H9 (cell line): ENCODE measurements at regions not wholly inside any gene's neighbourhood (a gene's known extent, or its start where the extent isn't known, plus 50 kb on each side); places are given as distances from the start of the nearest gene placed in this dataset.

Experiments
- DNase-seq: peaks from one replicate; pipeline ENCODE4 v3.0.0-alpha.2; 2017
- H2AFZ ChIP-seq: one replicate; pipeline ENCODE4 v1.6.1; 2013; ENCODE audit warnings: mild to moderate bottlenecking, low read length, control low read depth, moderate library complexity
- H2AK5ac ChIP-seq: 2 replicates; pipeline ENCODE4 v1.6.1; 2013; ENCODE audit warnings: low read length, control low read depth, mixed read lengths; ENCODE audit not compliant: insufficient read length
- H2BK120ac ChIP-seq: one replicate; pipeline ENCODE4 v1.6.1; 2013; ENCODE audit warnings: low read depth, mild to moderate bottlenecking, low read length, control low read depth, inconsistent platforms; ENCODE audit not compliant: poor library complexity, severe bottlenecking
- H2BK12ac ChIP-seq: 2 replicates; pipeline ENCODE4 v1.6.1; 2013; ENCODE audit warnings: low read length, control low read depth, mixed read lengths, low read depth; ENCODE audit not compliant: insufficient read length
- H2BK15ac ChIP-seq: 2 replicates; pipeline ENCODE4 v1.6.1; 2013; ENCODE audit warnings: low read depth, low read length, control low read depth
- H2BK20ac ChIP-seq: one replicate; pipeline ENCODE4 v1.6.1; 2013; ENCODE audit warnings: low read depth, mild to moderate bottlenecking, low read length, control low read depth, inconsistent platforms; ENCODE audit not compliant: poor library complexity, severe bottlenecking
- H2BK5ac ChIP-seq: 2 replicates; pipeline ENCODE4 v1.6.1; 2013; ENCODE audit warnings: low read length, control low read depth, mixed read lengths; ENCODE audit not compliant: insufficient read length
- H3K14ac ChIP-seq: 2 replicates; pipeline ENCODE4 v1.6.1; 2013; ENCODE audit warnings: low read length, control low read depth; ENCODE audit not compliant: insufficient read depth
- H3K18ac ChIP-seq: 2 replicates; pipeline ENCODE4 v1.6.1; 2013; ENCODE audit warnings: low read depth, mild to moderate bottlenecking, mixed read lengths, low read length, control low read depth; ENCODE audit not compliant: insufficient read length
- H3K23ac ChIP-seq: 2 replicates; pipeline ENCODE4 v1.6.1; 2013; ENCODE audit warnings: low read length, control low read depth, mixed read lengths, low read depth; ENCODE audit not compliant: insufficient read length
- H3K23me2 ChIP-seq: 2 replicates; pipeline ENCODE4 v1.6.1; 2013; ENCODE audit warnings: low read depth, mild to moderate bottlenecking, mixed read lengths, low read length, control low read depth; ENCODE audit not compliant: insufficient read length, poor library complexity, severe bottlenecking
- H3K27ac ChIP-seq: 2 replicates; pipeline ENCODE4 v1.5.1; 2013; ENCODE audit warnings: low read length, control low read depth, mixed read lengths, low read depth; ENCODE audit not compliant: insufficient read length
- H3K27me3 ChIP-seq: 2 replicates; pipeline ENCODE4 v1.6.1; 2013; ENCODE audit warnings: low read length, control low read depth, inconsistent platforms; ENCODE audit not compliant: insufficient read depth
- H3K4ac ChIP-seq: 2 replicates; pipeline ENCODE4 v1.6.1; 2013; ENCODE audit warnings: low read depth, mild to moderate bottlenecking, control low read depth, inconsistent platforms, low read length, moderate library complexity
- H3K4me1 ChIP-seq: 2 replicates; pipeline ENCODE4 v1.6.1; 2013; ENCODE audit warnings: low read length, control low read depth, inconsistent platforms; ENCODE audit not compliant: insufficient read depth
- H3K4me2 ChIP-seq: 2 replicates; pipeline ENCODE4 v1.6.1; 2013; ENCODE audit warnings: low read length, control low read depth, mixed read lengths; ENCODE audit not compliant: insufficient read length, insufficient read depth
- H3K56ac ChIP-seq: 2 replicates; pipeline ENCODE4 v1.6.1; 2013; ENCODE audit warnings: low read depth, mild to moderate bottlenecking, mixed read lengths, low read length, control low read depth; ENCODE audit not compliant: insufficient read length
- H3K79me1 ChIP-seq: 2 replicates; pipeline ENCODE4 v1.6.1; 2013; ENCODE audit warnings: low read depth, mild to moderate bottlenecking, moderate library complexity, low read length, control low read depth, inconsistent platforms; ENCODE audit not compliant: insufficient read depth, poor library complexity, severe bottlenecking
- H3K79me2 ChIP-seq: 2 replicates; pipeline ENCODE4 v1.6.1; 2013; ENCODE audit warnings: low read length, control low read depth, inconsistent platforms; ENCODE audit not compliant: insufficient read depth
- H3K9ac ChIP-seq: 2 replicates; pipeline ENCODE4 v1.6.1; 2013; ENCODE audit warnings: low read length, control low read depth, mixed read lengths; ENCODE audit not compliant: insufficient read length; ENCODE audit errors: extremely low read depth
- H3K9me3 ChIP-seq: one replicate; pipeline ENCODE4 v1.6.1; 2013; ENCODE audit warnings: low read depth, low read length, inconsistent platforms; ENCODE audit not compliant: control insufficient read depth
- H3T11ph ChIP-seq: one replicate; pipeline ENCODE4 v1.6.1; 2013; ENCODE audit warnings: mild to moderate bottlenecking, low read length, control low read depth, inconsistent platforms
- H4K20me1 ChIP-seq: one replicate; pipeline ENCODE4 v1.6.1; 2013; ENCODE audit not compliant: control insufficient read depth, insufficient read length, insufficient read depth
- H4K5ac ChIP-seq: 2 replicates; pipeline ENCODE4 v1.6.1; 2013; ENCODE audit warnings: low read depth, mild to moderate bottlenecking, mixed read lengths, low read length, control low read depth; ENCODE audit not compliant: insufficient read length
- H4K8ac ChIP-seq: replicated peaks from 2 replicates; pipeline ENCODE4 v1.6.1; 2013; ENCODE audit warnings: low read length, control low read depth, mixed read lengths, low read depth; ENCODE audit not compliant: insufficient read length
- H4K91ac ChIP-seq: 2 replicates; pipeline ENCODE4 v1.6.1; 2013; ENCODE audit warnings: low read depth, mild to moderate bottlenecking, moderate library complexity, mixed read lengths, low read length, control low read depth; ENCODE audit not compliant: insufficient read length
- H3K27ac Mint-ChIP-seq, 3 experiments: 2 replicates in 2 of 3; 3 replicates in 1 of 3; pipeline ENCODE4 v1.8.0; 2020 to 2021; ENCODE audit warnings: mixed read lengths in 3 of 3, mild to moderate bottlenecking in 1 of 3, moderate library complexity in 1 of 3
- H3K27me3 Mint-ChIP-seq: 2 replicates; pipeline ENCODE4 v1.8.0; 2021; ENCODE audit warnings: low read depth, mild to moderate bottlenecking, moderate library complexity, mixed read lengths
- H3K36me3 Mint-ChIP-seq, 3 experiments: 2 replicates in 2 of 3; 3 replicates in 1 of 3; pipeline ENCODE4 v1.8.0; 2020 to 2021; ENCODE audit warnings: low read depth in 3 of 3, mixed read lengths in 3 of 3; ENCODE audit not compliant: insufficient read depth in 1 of 3
- H3K4me1 Mint-ChIP-seq, 2 experiments: 2 replicates each; pipeline ENCODE4 v1.8.0; 2020; ENCODE audit warnings: mixed read lengths in 2 of 2
- H3K4me3 Mint-ChIP-seq, 2 experiments: 2 replicates in 1 of 2; 3 replicates in 1 of 2; pipeline ENCODE4 v1.8.0; 2020 to 2021; ENCODE audit warnings: mild to moderate bottlenecking in 2 of 2, mixed read lengths in 2 of 2, moderate library complexity in 1 of 2
- H3K9me3 Mint-ChIP-seq, 2 experiments: 2 replicates in 1 of 2; 3 replicates in 1 of 2; pipeline ENCODE4 v1.8.0; 2020; ENCODE audit warnings: mild to moderate bottlenecking in 2 of 2, mixed read lengths in 2 of 2, moderate library complexity in 1 of 2
- CTCF ChIP-seq: fragments of 200-600 bp; sonication (generic); conservative IDR thresholded peaks from 3 replicates; pipeline ENCODE4 v1.8.0; 2021; ENCODE audit warnings: antibody characterized with exemption, mild to moderate bottlenecking
- WGBS: extraction: QIAGEN DNeasy Blood & Tissue Kit; methylation state at CpG from one replicate; pipeline ENCODE4 v1.1.7; 2013; ENCODE audit warnings: missing lambda C conversion rate, low lambda C conversion rate, mixed read lengths; ENCODE audit not compliant: insufficient read length; ENCODE audit errors: extremely low coverage; 5-methylcytosine and 5-hydroxymethylcytosine counted together

DNA sequence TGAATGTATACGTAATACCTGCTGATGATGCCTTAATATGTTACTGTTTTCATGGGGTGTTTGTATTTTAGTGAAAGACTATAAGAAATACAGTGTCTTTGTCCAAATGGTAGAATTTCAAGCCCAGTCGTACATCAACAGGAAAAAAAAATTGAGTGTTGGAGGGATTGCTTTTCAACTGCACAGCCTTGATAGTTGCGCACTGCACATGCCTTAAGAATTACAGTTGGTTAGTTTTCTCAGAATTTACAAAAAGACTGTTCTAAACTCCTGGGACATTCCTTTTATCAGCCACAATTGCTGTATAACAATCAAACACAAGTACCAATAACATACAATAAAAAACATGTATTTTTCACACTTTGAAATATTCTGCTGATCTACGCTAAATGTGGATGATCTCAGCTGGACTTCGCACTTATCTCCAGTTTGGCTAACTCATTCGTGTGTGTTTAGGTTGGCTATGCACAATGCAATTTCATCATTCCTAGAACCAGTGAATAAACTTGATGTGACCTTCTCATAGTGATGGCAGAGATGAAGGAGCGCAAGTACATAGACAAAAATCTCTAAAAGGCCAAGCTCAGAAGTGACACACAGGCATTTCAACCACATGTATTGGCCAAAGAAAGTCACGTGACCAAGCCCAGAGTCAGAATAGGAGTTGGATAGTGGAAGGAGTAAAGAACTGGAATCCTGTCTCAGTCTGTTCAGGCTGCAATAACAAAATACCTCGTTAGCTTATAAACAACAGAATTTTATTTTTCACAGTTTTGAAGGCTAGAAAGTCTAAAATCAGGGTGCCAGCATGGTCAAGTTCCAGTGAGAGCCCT lies 152.3 kb downstream of the IPMK start:
- H3K14ac ChIP-seq: no peak overlapping the region
- H3K4me2 ChIP-seq: no peak overlapping the region
- DNase-seq: no peak
- no peak overlapping the region for H2AK5ac ChIP-seq
- Mint-ChIP-seq H3K4me3 (no peak overlapping the region), H3K9me3 (no peaks in the 10 kb centered on the region), H3K27ac (no peak overlapping the region; a peak in 1 of 7 replicates), H3K27me3 (no peaks in the 10 kb centered on the region; the same call in 1 of the 2 replicates), H3K36me3 (no peaks in the 10 kb centered on the region), H3K4me1 (no peaks in the 10 kb centered on the region)
- no peaks in the 10 kb centered on the region for H3K4me1 ChIP-seq
- no peaks in the 10 kb centered on the region for H3K79me2 ChIP-seq
- no peak overlapping the region for H3T11ph ChIP-seq
- H4K5ac ChIP-seq: no peak overlapping the region
- no peak overlapping the region for H2BK120ac ChIP-seq
- no peak for TF ChIP-seq CTCF
- H3K9me3 ChIP-seq: no peaks in the 10 kb centered on the region
- no peaks in the 10 kb centered on the region for H3K79me1 ChIP-seq
- no peak overlapping the region for H3K23ac ChIP-seq
- no peak overlapping the region for H4K91ac ChIP-seq
- H3K18ac ChIP-seq: no peak overlapping the region
- no CpG with 5 or more reads among the region's 9 CpGs for WGBS
- no peak overlapping the region for H4K8ac ChIP-seq
- H3K56ac ChIP-seq: no peak overlapping the region
- no peak overlapping the region for H2BK15ac ChIP-seq
- no peak overlapping the region for H2BK12ac ChIP-seq
- H3K27me3 ChIP-seq: no peaks in the 10 kb centered on the region
- no peak overlapping the region for H3K4ac ChIP-seq
- no peak overlapping the region for H2AFZ ChIP-seq
- no peaks in the 10 kb centered on the region for H3K23me2 ChIP-seq
- H4K20me1 ChIP-seq: no peaks in the 10 kb centered on the region
- H3K27ac ChIP-seq: no peak overlapping the region
- H3K9ac ChIP-seq: no peak overlapping the region
- no peak overlapping the region for H2BK5ac ChIP-seq
- no peak overlapping the region for H2BK20ac ChIP-seq
